Vagina (tissue), 2 donors: ENCODE measurements at regions not wholly inside any gene's neighbourhood (a gene's known extent, or its start where the extent isn't known, plus 50 kb on each side); places are given as distances from the start of the nearest gene placed in this dataset.
"Not testable (repeated sequence)": the region's sequence is repeated elsewhere in the genome, so short reads cannot be mapped to it uniquely, and the experiment has no call there.

Experiments
- DNase-seq, 2 donors: peaks; one replicate each; pipeline ENCODE4 v3.0.0-alpha.2; 2017; ENCODE audit errors: extremely low spot score in 2 of 2
- H3K27ac ChIP-seq: fragments of 200-600 bp; sonication (generic); one replicate; pipeline ENCODE4 v1.5.1; 2019
- H3K27me3 ChIP-seq: fragments of 200-600 bp; sonication (generic); one replicate; pipeline ENCODE4 v1.5.1; 2019
- H3K36me3 ChIP-seq, 2 donors: fragments of 200-600 bp; sonication (generic); one replicate each; pipeline ENCODE4 v1.5.1; 2017 to 2019
- H3K4me1 ChIP-seq: fragments of 200-600 bp; sonication (generic); one replicate; pipeline ENCODE4 v1.5.1; 2019
- H3K4me3 ChIP-seq, 2 donors: fragments of 200-600 bp; sonication (generic); 1 replicate in 1 of 2; 2 replicates in 1 of 2; pipeline ENCODE4 v1.5.1; 2016 to 2019
- H3K9me3 ChIP-seq: fragments of 200-600 bp; sonication (generic); one replicate; pipeline ENCODE4 v1.5.1; 2019
- CTCF ChIP-seq, 3 experiments: fragments of 450-650 bp in 2 of 3; fragments of 200-600 bp in 1 of 3; sonication (generic) in 1 of 3; IDR thresholded peaks; one replicate each; pipeline ENCODE4 v1.5.1; 2017 to 2019; ENCODE audit warnings: antibody characterized with exemption in 3 of 3, mild to moderate bottlenecking in 2 of 3, moderate library complexity in 2 of 3
- POLR2A ChIP-seq, 2 donors: fragments of 450-650 bp; IDR thresholded peaks; one replicate each; pipeline ENCODE4 v1.6.1; 2017; ENCODE audit warnings: antibody characterized with exemption in 2 of 2, mild to moderate bottlenecking in 2 of 2, moderate library complexity in 2 of 2
- POLR2AphosphoS5 ChIP-seq, 2 donors: sonication (generic); formaldehyde crosslinking; IDR thresholded peaks; one replicate each; pipeline ENCODE4 v1.9.0; 2017; ENCODE audit warnings: antibody characterized with exemption in 2 of 2, mild to moderate bottlenecking in 2 of 2, low read depth in 1 of 2; ENCODE audit not compliant: insufficient read depth in 1 of 2
- intact Hi-C: fragments of 100-400 bp; cut with DNase I; formaldehyde crosslinking; loops from one replicate; pipeline ENCODE4 v1.15.1; 2023

GRCh38 chr13:44686531-44686934 is 110.4 kb upstream of the TSC22D1 start:
- Histone ChIP-seq H3K36me3 (no peaks in the 10 kb centered on the region), H3K9me3 (no peaks in the 10 kb centered on the region), H3K4me3 (no peak overlapping the region), H3K4me1 (no peaks in the 10 kb centered on the region), H3K27ac (no peak overlapping the region), H3K27me3 (no peaks in the 10 kb centered on the region)
- DNase-seq, result no peak
- TF ChIP-seq POLR2A (IDR thresholded peaks at IDR 0.05) (no peak), CTCF (IDR thresholded peaks at IDR 0.05) (no peak), POLR2AphosphoS5 (IDR thresholded peaks at IDR 0.05; ENCODE audit: insufficient read depth in 1 of 2, low read depth in 1 of 2) (no peak)
- intact Hi-C loops, result no loop called here

- TF ChIP-seq CTCF (IDR thresholded peaks at IDR 0.05) (no peak), POLR2A (IDR thresholded peaks at IDR 0.05) (no peak), POLR2AphosphoS5 (IDR thresholded peaks at IDR 0.05; ENCODE audit: insufficient read depth in 1 of 2, low read depth in 1 of 2) (no peak)
- intact Hi-C loops, result no loop called here
Observed at GRCh38 chr13:44685641-44686040, 109.5 kb upstream of the TSC22D1 start.

GRCh38 chr13:44682416-44682815 is 106.3 kb upstream of the TSC22D1 start:
- H3K27me3 ChIP-seq, DNase-seq, H3K36me3 ChIP-seq, H3K9me3 ChIP-seq, H3K4me1 ChIP-seq, H3K27ac ChIP-seq, H3K4me3 ChIP-seq, intact Hi-C loops: not testable (repeated sequence)

More at GRCh38 chr13:44685641-44686040, 109.5 kb upstream of the TSC22D1 start:
- DNase-seq, result no peak
- no peak overlapping the region for H3K27ac ChIP-seq
- no peaks in the 10 kb centered on the region for H3K27me3 ChIP-seq
- H3K4me1 ChIP-seq, result no peaks in the 10 kb centered on the region
- no peaks in the 10 kb centered on the region for H3K36me3 ChIP-seq
- no peaks in the 10 kb centered on the region for H3K9me3 ChIP-seq
- H3K4me3 ChIP-seq, result no peak overlapping the region

- intact Hi-C loops, result no loop called here
Observed at GRCh38 chr13:44680746-44681355, 104.7 kb upstream of the TSC22D1 start.

GRCh38 chr13:44679597-44679996 is 103.5 kb upstream of the TSC22D1 start:
- TF ChIP-seq POLR2A (IDR thresholded peaks at IDR 0.05) (no peak), POLR2AphosphoS5 (IDR thresholded peaks at IDR 0.05; ENCODE audit: insufficient read depth in 1 of 2, low read depth in 1 of 2) (no peak), CTCF (IDR thresholded peaks at IDR 0.05) (no peak)
- DNase-seq, result no peak
- intact Hi-C loops, result no loop called here
- Histone ChIP-seq H3K36me3 (no peaks in the 10 kb centered on the region), H3K9me3 (no peaks in the 10 kb centered on the region), H3K4me1 (no peaks in the 10 kb centered on the region), H3K27me3 (no peaks in the 10 kb centered on the region), H3K27ac (no peak overlapping the region), H3K4me3 (no peak overlapping the region)

More at GRCh38 chr13:44680746-44681355, 104.7 kb upstream of the TSC22D1 start:
- H3K27me3 ChIP-seq, result no peaks in the 10 kb centered on the region
- no peak overlapping the region for H3K4me3 ChIP-seq
- H3K27ac ChIP-seq, result no peak overlapping the region
- DNase-seq, result no peak
- no peaks in the 10 kb centered on the region for H3K4me1 ChIP-seq
- no peaks in the 10 kb centered on the region for H3K36me3 ChIP-seq
- TF ChIP-seq POLR2AphosphoS5 (IDR thresholded peaks at IDR 0.05; ENCODE audit: insufficient read depth in 1 of 2, low read depth in 1 of 2), result no peak
- TF ChIP-seq CTCF (IDR thresholded peaks at IDR 0.05), result no peak
- no peak for TF ChIP-seq POLR2A (IDR thresholded peaks at IDR 0.05)
- H3K9me3 ChIP-seq, result no peaks in the 10 kb centered on the region
